ENCODE measurements at regions not wholly inside any gene's neighbourhood (a gene's known extent, or its start where the extent isn't known, plus 50 kb on each side); places are given as distances from the start of the nearest gene placed in this dataset.

DNA sequence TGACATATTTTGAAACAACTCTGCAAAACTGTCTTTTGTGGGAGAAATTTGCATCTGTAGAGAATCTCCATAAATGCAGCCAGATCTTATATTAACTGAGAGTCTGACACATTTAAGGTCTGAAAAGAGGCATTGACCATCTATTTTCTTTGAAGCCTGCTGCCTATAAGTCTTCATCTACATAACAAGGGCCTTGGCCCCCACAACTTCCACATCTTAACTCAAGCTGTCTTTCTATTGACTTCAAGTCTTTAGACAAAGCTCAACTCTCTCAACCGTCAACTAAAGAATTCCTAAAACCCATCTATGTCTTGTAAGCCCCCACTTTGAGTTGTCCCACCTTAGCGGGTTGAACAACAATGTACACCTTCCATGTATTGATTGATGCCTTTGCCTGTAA lies 72.4 kb upstream of the ADCY1 start:
- ATAC-seq (no peak), DNase-seq (ENCODE audit: low read depth, low spot score) (no peak)
- ChIA-PET CTCF (no interaction called here), POLR2A (no interaction called here)
- BruUV-seq (replicated peaks), result no TSS peak
- Histone ChIP-seq H3K27ac (ENCODE audit: low read length) (no peak overlapping the region), H3K27me3 (ENCODE audit: control insufficient read depth, insufficient read depth, low read length) (no peaks in the 10 kb centered on the region; the same call in none of the 2 replicates), H3K4me3 (ENCODE audit: low read depth in 2 of 2, low read length in 2 of 2) (no peak overlapping the region), H3K4me1 (ENCODE audit: control insufficient read depth, insufficient read depth, low read length) (no peaks in the 10 kb centered on the region), H3K36me3 (ENCODE audit: control insufficient read depth, insufficient read depth, low read length) (no peaks in the 10 kb centered on the region), H3K9me3 (ENCODE audit: control insufficient read depth, insufficient read depth, low read depth, low read length) (no peaks in the 10 kb centered on the region)
- intact Hi-C loops (cut with micrococcal nuclease; ENCODE audit: unreplicated experiment), result no loop called here
- in situ Hi-C loops (cut with HindIII; ENCODE audit: low pct_unique_long_range_greater_than_20kb, low sequenced_read_pairs), result no loop called here
- TF ChIP-seq, protein P1, sequence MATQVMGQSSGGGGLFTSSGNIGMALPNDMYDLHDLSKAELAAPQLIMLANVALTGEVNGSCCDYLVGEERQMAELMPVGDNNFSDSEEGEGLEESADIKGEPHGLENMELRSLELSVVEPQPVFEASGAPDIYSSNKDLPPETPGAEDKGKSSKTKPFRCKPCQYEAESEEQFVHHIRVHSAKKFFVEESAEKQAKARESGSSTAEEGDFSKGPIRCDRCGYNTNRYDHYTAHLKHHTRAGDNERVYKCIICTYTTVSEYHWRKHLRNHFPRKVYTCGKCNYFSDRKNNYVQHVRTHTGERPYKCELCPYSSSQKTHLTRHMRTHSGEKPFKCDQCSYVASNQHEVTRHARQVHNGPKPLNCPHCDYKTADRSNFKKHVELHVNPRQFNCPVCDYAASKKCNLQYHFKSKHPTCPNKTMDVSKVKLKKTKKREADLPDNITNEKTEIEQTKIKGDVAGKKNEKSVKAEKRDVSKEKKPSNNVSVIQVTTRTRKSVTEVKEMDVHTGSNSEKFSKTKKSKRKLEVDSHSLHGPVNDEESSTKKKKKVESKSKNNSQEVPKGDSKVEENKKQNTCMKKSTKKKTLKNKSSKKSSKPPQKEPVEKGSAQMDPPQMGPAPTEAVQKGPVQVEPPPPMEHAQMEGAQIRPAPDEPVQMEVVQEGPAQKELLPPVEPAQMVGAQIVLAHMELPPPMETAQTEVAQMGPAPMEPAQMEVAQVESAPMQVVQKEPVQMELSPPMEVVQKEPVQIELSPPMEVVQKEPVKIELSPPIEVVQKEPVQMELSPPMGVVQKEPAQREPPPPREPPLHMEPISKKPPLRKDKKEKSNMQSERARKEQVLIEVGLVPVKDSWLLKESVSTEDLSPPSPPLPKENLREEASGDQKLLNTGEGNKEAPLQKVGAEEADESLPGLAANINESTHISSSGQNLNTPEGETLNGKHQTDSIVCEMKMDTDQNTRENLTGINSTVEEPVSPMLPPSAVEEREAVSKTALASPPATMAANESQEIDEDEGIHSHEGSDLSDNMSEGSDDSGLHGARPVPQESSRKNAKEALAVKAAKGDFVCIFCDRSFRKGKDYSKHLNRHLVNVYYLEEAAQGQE (IDR thresholded peaks at IDR 0.05; ENCODE audit: insufficient read depth in 1 of 2, low read depth in 2 of 2, low read length in 1 of 2), result no peak
- TF ChIP-seq SIN3A (IDR thresholded peaks at IDR 0.05; ENCODE audit: borderline replicate concordance, insufficient read depth, low read depth, low read length), result no peak
- TF ChIP-seq TCF7L2 (IDR thresholded peaks at IDR 0.05; ENCODE audit: low read depth, low read length), result no peak
- TF ChIP-seq POLR2AphosphoS5 (IDR thresholded peaks at IDR 0.05; ENCODE audit: low read depth, low read length), result no peak
- TF ChIP-seq, protein P2, sequence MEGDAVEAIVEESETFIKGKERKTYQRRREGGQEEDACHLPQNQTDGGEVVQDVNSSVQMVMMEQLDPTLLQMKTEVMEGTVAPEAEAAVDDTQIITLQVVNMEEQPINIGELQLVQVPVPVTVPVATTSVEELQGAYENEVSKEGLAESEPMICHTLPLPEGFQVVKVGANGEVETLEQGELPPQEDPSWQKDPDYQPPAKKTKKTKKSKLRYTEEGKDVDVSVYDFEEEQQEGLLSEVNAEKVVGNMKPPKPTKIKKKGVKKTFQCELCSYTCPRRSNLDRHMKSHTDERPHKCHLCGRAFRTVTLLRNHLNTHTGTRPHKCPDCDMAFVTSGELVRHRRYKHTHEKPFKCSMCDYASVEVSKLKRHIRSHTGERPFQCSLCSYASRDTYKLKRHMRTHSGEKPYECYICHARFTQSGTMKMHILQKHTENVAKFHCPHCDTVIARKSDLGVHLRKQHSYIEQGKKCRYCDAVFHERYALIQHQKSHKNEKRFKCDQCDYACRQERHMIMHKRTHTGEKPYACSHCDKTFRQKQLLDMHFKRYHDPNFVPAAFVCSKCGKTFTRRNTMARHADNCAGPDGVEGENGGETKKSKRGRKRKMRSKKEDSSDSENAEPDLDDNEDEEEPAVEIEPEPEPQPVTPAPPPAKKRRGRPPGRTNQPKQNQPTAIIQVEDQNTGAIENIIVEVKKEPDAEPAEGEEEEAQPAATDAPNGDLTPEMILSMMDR (IDR thresholded peaks at IDR 0.05), result no peak

DNA sequence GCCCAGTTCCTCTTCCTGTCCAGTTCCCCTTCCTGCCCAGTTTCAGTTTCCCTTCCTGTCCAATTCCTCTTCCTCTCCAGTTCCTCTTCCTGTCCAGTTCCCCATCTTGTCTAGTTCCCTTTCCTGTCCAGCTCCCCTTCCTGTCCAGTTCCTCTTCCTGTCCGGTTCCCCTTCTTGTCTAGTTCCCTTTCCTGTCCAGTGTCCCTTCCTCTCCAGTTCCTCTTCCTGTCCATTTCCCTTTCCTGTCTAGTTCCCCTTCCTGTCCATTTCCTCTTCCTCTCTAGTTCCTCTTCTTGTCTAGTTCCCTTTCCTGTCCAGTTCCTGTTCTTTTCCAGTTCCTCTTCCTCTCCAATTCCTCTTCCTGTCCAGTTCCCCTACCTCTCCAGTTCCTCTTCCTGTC lies 68.1 kb upstream of the ADCY1 start:
- TF ChIP-seq TCF7L2 (IDR thresholded peaks at IDR 0.05; ENCODE audit: low read depth, low read length), result no peak
- TF ChIP-seq POLR2AphosphoS5 (IDR thresholded peaks at IDR 0.05; ENCODE audit: low read depth, low read length), result no peak
- TF ChIP-seq, protein P1 (IDR thresholded peaks at IDR 0.05; ENCODE audit: insufficient read depth in 1 of 2, low read depth in 2 of 2, low read length in 1 of 2), result no peak
- no peak for TF ChIP-seq SIN3A (IDR thresholded peaks at IDR 0.05; ENCODE audit: borderline replicate concordance, insufficient read depth, low read depth, low read length)
- TF ChIP-seq, protein P2 (IDR thresholded peaks at IDR 0.05), result no peak
- in situ Hi-C loops (cut with HindIII; ENCODE audit: low pct_unique_long_range_greater_than_20kb, low sequenced_read_pairs) (no loop called here), intact Hi-C loops (cut with micrococcal nuclease; ENCODE audit: unreplicated experiment) (no loop called here)
- H3K27ac ChIP-seq (ENCODE audit: low read length), result no peak overlapping the region
- no peaks in the 10 kb centered on the region for H3K9me3 ChIP-seq (ENCODE audit: control insufficient read depth, insufficient read depth, low read depth, low read length)
- ATAC-seq (no peak), DNase-seq (ENCODE audit: low read depth, low spot score) (no peak)
- no peaks in the 10 kb centered on the region for H3K4me1 ChIP-seq (ENCODE audit: control insufficient read depth, insufficient read depth, low read length)
- no peaks in the 10 kb centered on the region; the same call in 1 of the 2 replicates for H3K27me3 ChIP-seq (ENCODE audit: control insufficient read depth, insufficient read depth, low read length)
- BruUV-seq (replicated peaks), result no TSS peak
- ChIA-PET POLR2A (no interaction called here), CTCF (no interaction called here)
- no peak overlapping the region for H3K4me3 ChIP-seq (ENCODE audit: low read depth in 2 of 2, low read length in 2 of 2)
- no peaks in the 10 kb centered on the region for H3K36me3 ChIP-seq (ENCODE audit: control insufficient read depth, insufficient read depth, low read length)
